Trophoblast cell (in vitro differentiated cells and primary cell): ENCODE measurements at regions not wholly inside any gene's neighbourhood (a gene's known extent, or its start where the extent isn't known, plus 50 kb on each side); places are given as distances from the start of the nearest gene placed in this dataset.

ENCODE experiments used
- DNase-seq, 2 donors: peaks; one replicate each; pipeline ENCODE4 v3.0.0-alpha.2; 2016
- H2AFZ ChIP-seq: 2 replicates; pipeline ENCODE4 v1.6.1; 2013; ENCODE audit warnings: low read length, moderate library complexity, mild to moderate bottlenecking; ENCODE audit not compliant: insufficient read depth, poor library complexity
- H2AK5ac ChIP-seq: 2 replicates; pipeline ENCODE4 v1.6.1; 2013; ENCODE audit warnings: mild to moderate bottlenecking, low read length
- H2BK120ac ChIP-seq: 2 replicates; pipeline ENCODE4 v1.6.1; 2013; ENCODE audit warnings: low read length, mild to moderate bottlenecking, moderate library complexity; ENCODE audit not compliant: insufficient read depth, poor library complexity
- H2BK12ac ChIP-seq: 2 replicates; pipeline ENCODE4 v1.6.1; 2013; ENCODE audit warnings: mild to moderate bottlenecking, low read length, moderate library complexity
- H2BK5ac ChIP-seq: 2 replicates; pipeline ENCODE4 v1.6.1; 2013; ENCODE audit warnings: low read length, low read depth, moderate library complexity, mild to moderate bottlenecking; ENCODE audit not compliant: poor library complexity
- H3K14ac ChIP-seq: 2 replicates; pipeline ENCODE4 v1.6.1; 2013; ENCODE audit warnings: mild to moderate bottlenecking, low read length
- H3K18ac ChIP-seq: 2 replicates; pipeline ENCODE4 v1.6.1; 2013; ENCODE audit warnings: mild to moderate bottlenecking, low read length
- H3K23ac ChIP-seq: 2 replicates; pipeline ENCODE4 v1.6.1; 2013; ENCODE audit warnings: low read length
- H3K27ac ChIP-seq: 2 replicates; pipeline ENCODE4 v1.5.1; 2013; ENCODE audit warnings: low read depth, mild to moderate bottlenecking, inconsistent platforms, low read length, moderate library complexity
- H3K27me3 ChIP-seq: 2 replicates; pipeline ENCODE4 v1.6.1; 2013; ENCODE audit warnings: inconsistent platforms, mild to moderate bottlenecking, low read length, moderate library complexity; ENCODE audit not compliant: insufficient read depth
- H3K36me3 ChIP-seq, 2 experiments: 1 replicate in 1 of 2; 2 replicates in 1 of 2; pipeline ENCODE4 v1.6.1; 2013; ENCODE audit warnings: low read length in 2 of 2, mild to moderate bottlenecking in 2 of 2, moderate library complexity in 1 of 2; ENCODE audit not compliant: insufficient read depth in 2 of 2, control insufficient read depth in 1 of 2
- H3K4ac ChIP-seq: 2 replicates; pipeline ENCODE4 v1.6.1; 2013; ENCODE audit warnings: low read depth, mild to moderate bottlenecking, low read length, moderate library complexity
- H3K4me1 ChIP-seq, 2 experiments: 1 replicate in 1 of 2; 2 replicates in 1 of 2; pipeline ENCODE4 v1.6.1; 2013; ENCODE audit warnings: low read length in 2 of 2, mild to moderate bottlenecking in 2 of 2, moderate library complexity in 1 of 2; ENCODE audit not compliant: insufficient read depth in 2 of 2, control insufficient read depth in 1 of 2
- H3K4me2 ChIP-seq: 2 replicates; pipeline ENCODE4 v1.6.1; 2013; ENCODE audit warnings: inconsistent platforms, mild to moderate bottlenecking, low read length, moderate library complexity
- H3K4me3 ChIP-seq: 2 replicates; pipeline ENCODE4 v1.5.1; 2013; ENCODE audit warnings: mild to moderate bottlenecking, low read depth, low read length, inconsistent platforms
- H3K79me1 ChIP-seq: one replicate; pipeline ENCODE4 v1.6.1; 2013; ENCODE audit warnings: low read length
- H3K79me2 ChIP-seq: 2 replicates; pipeline ENCODE4 v1.6.1; 2013; ENCODE audit warnings: low read length, mild to moderate bottlenecking; ENCODE audit not compliant: control insufficient read depth, insufficient read depth, poor library complexity
- H3K9ac ChIP-seq: 2 replicates; pipeline ENCODE4 v1.6.1; 2013; ENCODE audit warnings: mild to moderate bottlenecking, low read length
- H3K9me3 ChIP-seq: 2 replicates; pipeline ENCODE4 v1.6.1; 2013; ENCODE audit warnings: low read depth, mild to moderate bottlenecking, control low read depth, inconsistent platforms, low read length; ENCODE audit not compliant: insufficient read depth
- H4K12ac ChIP-seq: 2 replicates; pipeline ENCODE4 v1.6.1; 2013; ENCODE audit warnings: low read depth, mild to moderate bottlenecking, low read length, moderate library complexity
- H4K8ac ChIP-seq: 2 replicates; pipeline ENCODE4 v1.6.1; 2013; ENCODE audit warnings: low read depth, mild to moderate bottlenecking, low read length, moderate library complexity
- H4K91ac ChIP-seq: one replicate; pipeline ENCODE4 v1.6.1; 2013; ENCODE audit warnings: low read depth, mild to moderate bottlenecking, low read length, moderate library complexity
- WGBS: extraction: QIAGEN DNeasy Blood & Tissue Kit; methylation state at CpG from one replicate; pipeline ENCODE4 v1.1.7; 2013; ENCODE audit warnings: missing lambda C conversion rate; ENCODE audit not compliant: insufficient read length, insufficient coverage; ENCODE audit errors: extremely low coverage; 5-methylcytosine and 5-hydroxymethylcytosine counted together

GRCh38 chr22:47697861-47698260 lies 935.4 kb downstream of the TBC1D22A start:
- Histone ChIP-seq H3K9ac (no peak overlapping the region), H3K18ac (no peak overlapping the region), H2BK12ac (no peak overlapping the region), H3K14ac (no peak overlapping the region), H3K4me3 (no peak overlapping the region), H2BK120ac (no peak overlapping the region), H3K27me3 (no peaks in the 10 kb centered on the region), H4K12ac (no peak overlapping the region), H3K79me1 (no peaks in the 10 kb centered on the region), H3K4ac (no peak overlapping the region), H3K23ac (no peak overlapping the region), H3K36me3 (no peaks in the 10 kb centered on the region), H3K9me3 (no peaks in the 10 kb centered on the region), H4K91ac (no peak overlapping the region), H3K79me2 (no peaks in the 10 kb centered on the region), H3K4me1 (no peaks in the 10 kb centered on the region), H2AFZ (no peak overlapping the region), H4K8ac (no peak overlapping the region), H2BK5ac (no peak overlapping the region), H3K27ac (no peak overlapping the region), H2AK5ac (no peak overlapping the region), H3K4me2 (no peak overlapping the region)
- DNase-seq: no peak
- no CpG with 5 or more reads among the region's 1 CpG for WGBS

- H3K27ac ChIP-seq: no peak overlapping the region
- no peak overlapping the region for H2BK12ac ChIP-seq
- no peaks in the 10 kb centered on the region for H3K79me2 ChIP-seq
- H3K4me1 ChIP-seq: no peaks in the 10 kb centered on the region
- no peak overlapping the region for H3K18ac ChIP-seq
- no peak overlapping the region for H3K4ac ChIP-seq
- H3K27me3 ChIP-seq: no peaks in the 10 kb centered on the region
- no peak overlapping the region for H2BK120ac ChIP-seq
- no peak overlapping the region for H3K9ac ChIP-seq
- H4K91ac ChIP-seq: no peak overlapping the region
- H3K4me3 ChIP-seq: no peak overlapping the region
- no peaks in the 10 kb centered on the region for H3K79me1 ChIP-seq
- no peak overlapping the region for H2AK5ac ChIP-seq
- H3K23ac ChIP-seq: no peak overlapping the region
- H2AFZ ChIP-seq: no peak overlapping the region
- H3K36me3 ChIP-seq: no peaks in the 10 kb centered on the region
- no peak overlapping the region for H4K12ac ChIP-seq
- WGBS: no CpG with 5 or more reads among the region's 3 CpGs
- H4K8ac ChIP-seq: no peak overlapping the region
- no peaks in the 10 kb centered on the region for H3K9me3 ChIP-seq
- no peak overlapping the region for H2BK5ac ChIP-seq
- no peak for DNase-seq
- no peak overlapping the region for H3K4me2 ChIP-seq
- H3K14ac ChIP-seq: no peak overlapping the region
These were observed 934.3 kb downstream of the TBC1D22A start for GRCh38 chr22:47696776-47697175.

GRCh38 chr22:47695176-47695575 lies 932.7 kb downstream of the TBC1D22A start:
- no peak overlapping the region for H2BK120ac ChIP-seq
- H2AFZ ChIP-seq: no peak overlapping the region
- no peak overlapping the region for H3K27ac ChIP-seq
- H3K23ac ChIP-seq: no peak overlapping the region
- no peak overlapping the region for H4K8ac ChIP-seq
- no peaks in the 10 kb centered on the region for H3K79me1 ChIP-seq
- no peaks in the 10 kb centered on the region for H3K4me1 ChIP-seq
- no peak overlapping the region for H2BK5ac ChIP-seq
- H3K18ac ChIP-seq: no peak overlapping the region
- H3K4me2 ChIP-seq: no peak overlapping the region
- H3K4ac ChIP-seq: no peak overlapping the region
- no peak overlapping the region for H2BK12ac ChIP-seq
- no peaks in the 10 kb centered on the region for H3K79me2 ChIP-seq
- H4K12ac ChIP-seq: no peak overlapping the region
- H3K9ac ChIP-seq: no peak overlapping the region
- peaks cover 2% of the 10 kb centered on the region for H3K9me3 ChIP-seq
- H3K36me3 ChIP-seq: no peaks in the 10 kb centered on the region
- no peak for DNase-seq
- no CpG with 5 or more reads among the region's 5 CpGs for WGBS
- no peak overlapping the region for H3K14ac ChIP-seq
- no peak overlapping the region for H3K4me3 ChIP-seq
- no peak overlapping the region for H2AK5ac ChIP-seq
- no peaks in the 10 kb centered on the region for H3K27me3 ChIP-seq
- H4K91ac ChIP-seq: no peak overlapping the region

- no peak for DNase-seq
- Histone ChIP-seq H4K91ac (no peak overlapping the region), H3K27ac (no peak overlapping the region), H4K8ac (no peak overlapping the region), H2BK120ac (no peak overlapping the region), H4K12ac (no peak overlapping the region), H3K23ac (no peak overlapping the region), H3K79me1 (no peaks in the 10 kb centered on the region), H3K4ac (no peak overlapping the region), H3K4me2 (no peak overlapping the region), H3K9ac (no peak overlapping the region), H3K4me3 (no peak overlapping the region), H3K4me1 (no peaks in the 10 kb centered on the region), H3K14ac (no peak overlapping the region), H3K36me3 (no peaks in the 10 kb centered on the region), H3K9me3 (peaks cover 2% of the 10 kb centered on the region), H2BK5ac (no peak overlapping the region), H2BK12ac (no peak overlapping the region), H2AK5ac (no peak overlapping the region), H2AFZ (no peak overlapping the region), H3K27me3 (no peaks in the 10 kb centered on the region), H3K79me2 (no peaks in the 10 kb centered on the region), H3K18ac (no peak overlapping the region)
- WGBS: no CpG with 5 or more reads among the region's 4 CpGs
These were observed 932.2 kb downstream of the TBC1D22A start for GRCh38 chr22:47694536-47695130.
